GM21367 (cell line): ENCODE measurements at regions not wholly inside any gene's neighbourhood (a gene's known extent, or its start where the extent isn't known, plus 50 kb on each side); places are given as distances from the start of the nearest gene placed in this dataset.
A peak's percentile ranks its signal among the peaks of the same experiment; 100 is the strongest.
"Not testable (repeated sequence)": the region's sequence is repeated elsewhere in the genome, so short reads cannot be mapped to it uniquely, and the experiment has no call there.

Experiments used
- ATAC-seq: cut with Tn5 transposase; IDR thresholded peaks from one replicate; pipeline ENCODE4 v1.9.1; 2021; ENCODE audit not compliant: unreplicated experiment

DNA sequence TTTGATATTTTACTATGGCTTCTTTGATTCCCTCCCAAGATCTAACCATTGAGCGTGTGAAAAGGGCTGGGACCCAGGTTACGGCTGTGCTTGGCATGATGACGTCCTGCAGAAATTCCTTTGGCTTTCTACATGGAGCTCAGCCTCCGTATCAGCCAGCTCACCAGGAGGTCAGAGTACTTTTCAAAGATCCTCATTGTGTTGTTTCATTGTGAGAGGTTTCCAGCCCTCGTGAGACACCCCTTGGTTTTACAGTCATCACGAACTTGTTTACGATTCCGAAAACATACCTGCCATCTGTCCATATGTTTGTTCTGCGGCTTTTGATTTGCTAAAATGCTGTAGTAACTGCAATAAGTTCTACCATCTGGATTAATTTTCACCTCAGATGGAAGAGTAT, 453.1 kb downstream of the TMEM121 start:
- ATAC-seq = no peak

DNA sequence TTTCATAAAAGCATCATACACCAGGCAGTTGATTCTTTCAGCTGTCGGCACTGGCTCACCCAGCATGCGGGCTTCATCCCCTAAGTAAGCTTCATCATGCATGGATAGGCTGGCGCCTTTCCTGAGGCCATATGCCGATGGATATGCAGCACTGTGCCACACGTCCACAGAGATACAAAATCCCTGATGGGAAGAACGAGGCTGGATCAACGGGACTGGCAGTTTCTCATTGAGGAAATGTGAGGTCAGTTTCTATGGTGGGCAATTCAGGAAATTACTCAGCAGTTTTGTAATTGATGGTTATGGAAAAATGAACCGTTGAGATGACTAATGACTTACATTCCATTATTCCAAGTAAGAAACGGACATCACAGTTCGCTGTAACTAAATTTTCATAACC, 453.8 kb downstream of the TMEM121 start:
- ATAC-seq = no peak

- ATAC-seq = not testable (repeated sequence)
Observed at GRCh38 chr14:105981517-105982302, 455.3 kb downstream of the TMEM121 start.

DNA sequence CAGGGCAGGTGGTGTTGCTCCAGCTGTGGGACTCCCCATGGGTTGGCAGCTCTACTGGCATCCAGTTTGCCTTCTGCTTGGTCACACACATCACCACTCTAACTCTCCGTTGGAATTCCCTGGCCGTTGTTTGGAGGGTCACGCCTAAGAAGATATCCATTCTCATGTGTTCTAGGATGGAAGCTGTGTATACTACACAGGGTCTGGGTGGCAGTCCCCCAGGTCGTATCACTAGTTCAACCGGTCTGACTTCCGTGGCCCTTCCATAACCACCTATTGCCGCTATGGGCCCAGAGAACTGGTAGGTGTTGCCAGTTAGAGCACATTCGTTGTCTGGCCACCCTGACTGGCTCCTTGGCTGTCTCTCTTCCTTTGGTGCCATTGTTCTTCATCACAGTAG, 456.3 kb downstream of the TMEM121 start:
- ATAC-seq = no peak

GRCh38 chr14:105986894-105987284, 460.5 kb downstream of the TMEM121 start:
- no peak for ATAC-seq

DNA sequence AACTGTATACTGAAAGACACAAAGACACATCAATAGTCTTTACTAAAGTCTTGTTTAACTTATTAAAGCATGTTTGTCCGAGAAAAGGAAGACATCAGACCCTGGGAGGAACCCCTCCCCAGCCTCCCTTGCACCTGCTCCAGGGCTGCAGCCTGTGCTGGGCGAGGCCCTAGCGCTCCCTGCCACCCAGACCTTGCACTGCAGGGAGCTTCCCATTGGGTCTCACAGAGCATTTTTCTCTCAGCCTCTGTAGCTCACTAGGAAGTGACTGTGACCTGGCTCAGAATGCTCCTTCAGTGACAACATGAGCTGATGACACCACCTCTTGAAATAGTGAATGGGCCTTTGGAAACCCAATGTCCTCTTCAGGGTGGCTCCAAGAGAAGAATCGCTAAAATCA, 461.2 kb downstream of the TMEM121 start:
- ATAC-seq = no peak

- ATAC-seq = no peak
Observed at GRCh38 chr14:105989566-105990302, 463.4 kb downstream of the TMEM121 start.

GRCh38 chr14:105991677-105992076, 465.3 kb downstream of the TMEM121 start:
- ATAC-seq = not testable (repeated sequence)

- ATAC-seq = no peak
Observed at GRCh38 chr14:105993814-105994213, 467.4 kb downstream of the TMEM121 start.

GRCh38 chr14:105995011-105995710, 468.8 kb downstream of the TMEM121 start:
- ATAC-seq = not testable (repeated sequence)

DNA sequence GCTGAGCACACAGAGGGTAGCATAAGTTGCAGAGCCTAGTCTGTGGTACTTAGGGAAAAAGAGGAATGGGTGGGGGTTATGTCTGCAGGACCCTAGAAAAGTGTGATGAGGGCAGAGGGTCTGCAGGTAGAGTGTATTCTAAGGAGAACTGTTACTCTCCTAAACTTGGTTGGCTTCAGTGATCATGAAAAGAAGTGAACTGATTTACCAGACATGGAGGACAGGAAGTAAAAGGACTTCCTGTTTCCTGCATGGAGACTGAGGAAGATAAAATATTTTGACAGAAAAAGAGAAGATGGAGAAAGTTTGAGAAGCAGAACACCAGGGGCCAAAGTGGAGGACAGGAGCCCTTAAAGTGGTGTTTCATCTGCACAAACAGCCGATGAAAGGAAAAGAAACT, 472.2 kb downstream of the TMEM121 start:
- not testable (repeated sequence) for ATAC-seq

- peak; percentile 52 for ATAC-seq
Observed at GRCh38 chr14:105999361-106000028, 473.1 kb downstream of the TMEM121 start.

DNA sequence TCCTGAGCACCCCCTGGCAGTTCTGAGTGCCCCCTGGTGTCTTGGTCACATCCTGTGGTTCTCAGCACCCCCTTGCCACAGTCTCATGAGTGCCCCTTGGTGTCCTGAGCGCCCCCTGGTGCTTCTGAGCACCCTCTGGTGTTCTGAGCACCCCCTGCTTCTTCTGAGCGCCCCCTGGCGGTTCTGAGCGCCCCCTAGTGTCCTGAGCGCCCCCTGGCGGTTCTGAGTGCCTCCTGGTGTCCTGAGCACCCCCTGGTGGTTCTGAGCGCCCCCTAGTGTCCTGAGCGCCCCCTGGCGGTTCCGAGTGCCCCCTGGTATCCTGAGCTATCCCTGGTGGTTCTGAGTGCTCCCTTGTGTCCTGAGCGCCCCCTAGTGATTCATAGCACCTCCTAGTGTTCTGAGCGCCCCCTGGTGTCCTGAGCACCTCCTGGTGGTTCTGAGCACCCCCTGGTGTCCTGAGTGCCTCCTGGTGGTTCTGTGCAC, 473.7 kb downstream of the TMEM121 start:
- peak; percentile 52 for ATAC-seq

- not testable (repeated sequence) for ATAC-seq
Observed at GRCh38 chr14:106001277-106001676, 474.9 kb downstream of the TMEM121 start.

DNA sequence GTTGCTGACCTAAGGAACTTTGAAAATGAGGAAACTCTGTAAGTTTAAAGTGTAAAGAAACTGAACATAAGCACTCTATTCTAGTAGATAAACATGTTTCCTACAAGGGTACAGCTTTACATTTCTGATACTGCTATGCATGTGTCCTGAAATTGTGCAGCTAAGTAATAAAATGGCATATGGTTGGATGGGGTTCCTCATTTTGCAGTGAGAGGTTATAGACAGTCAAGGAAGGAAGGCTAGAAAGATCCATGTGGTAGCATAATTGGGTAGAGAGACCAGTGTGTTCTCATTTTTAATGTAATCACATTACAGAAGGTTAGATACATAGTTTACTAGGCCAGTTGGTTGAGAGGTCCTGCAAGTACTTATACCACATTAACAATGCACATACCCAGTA, 477.0 kb downstream of the TMEM121 start:
- ATAC-seq = no peak

DNA sequence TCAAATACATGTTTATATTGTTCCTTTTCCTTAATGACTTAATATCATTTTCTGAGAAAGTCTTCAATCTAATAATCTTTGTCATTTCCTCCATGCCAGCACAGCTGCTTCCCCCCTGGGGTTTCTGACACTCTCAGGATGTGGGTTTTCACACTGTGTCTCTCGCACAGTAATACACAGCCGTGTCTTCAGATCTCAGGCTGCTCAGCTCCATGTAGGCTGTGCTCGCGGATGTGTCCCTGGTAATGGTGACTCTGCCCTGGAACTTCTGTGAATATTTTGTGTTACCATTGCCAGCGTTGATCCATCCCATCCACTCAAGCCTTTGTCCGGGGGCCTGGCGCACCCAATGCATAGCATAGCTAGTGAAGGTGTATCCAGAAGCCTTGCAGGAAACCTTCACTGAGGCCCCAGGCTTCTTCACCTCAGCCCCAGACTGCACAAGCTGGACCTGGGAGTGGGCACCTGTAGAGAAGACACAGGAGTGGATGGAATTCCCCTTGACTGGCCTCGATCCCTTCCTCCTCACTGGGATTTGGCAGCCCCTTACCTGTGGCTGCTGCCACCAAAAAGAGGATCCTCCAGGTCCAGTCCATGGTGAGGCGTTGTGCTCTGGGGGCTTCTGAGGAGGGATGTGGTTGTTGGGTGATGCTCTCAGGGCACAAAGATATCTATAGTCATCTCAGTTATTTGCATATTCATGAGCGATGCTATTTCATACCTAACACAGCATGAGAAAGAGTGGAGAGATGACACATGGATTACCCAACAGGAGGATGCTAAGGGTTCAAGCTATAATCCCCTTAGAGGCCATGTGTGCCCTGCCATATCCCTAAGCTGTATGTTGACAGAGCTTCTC, 478.8 kb downstream of the TMEM121 start:
- ATAC-seq = not testable (repeated sequence)

GRCh38 chr14:106006043-106006442, 479.7 kb downstream of the TMEM121 start:
- ATAC-seq = not testable (repeated sequence)

- not testable (repeated sequence) for ATAC-seq
Observed at GRCh38 chr14:106006716-106007115, 480.3 kb downstream of the TMEM121 start.

- no peak for ATAC-seq
Observed at GRCh38 chr14:106010783-106011182, 484.4 kb downstream of the TMEM121 start.
